GM18519 (cell line): ENCODE measurements at regions not wholly inside any gene's neighbourhood (a gene's known extent, or its start where the extent isn't known, plus 50 kb on each side); places are given as distances from the start of the nearest gene placed in this dataset.
"Not testable (repeated sequence)": the region's sequence is repeated elsewhere in the genome, so short reads cannot be mapped to it uniquely, and the experiment has no call there.

Source experiments
- ATAC-seq: cut with Tn5 transposase; IDR thresholded peaks from one replicate; pipeline ENCODE4 v1.9.1; 2021; ENCODE audit warnings: mild to moderate bottlenecking, moderate library complexity; ENCODE audit not compliant: unreplicated experiment, low FRiP score

DNA sequence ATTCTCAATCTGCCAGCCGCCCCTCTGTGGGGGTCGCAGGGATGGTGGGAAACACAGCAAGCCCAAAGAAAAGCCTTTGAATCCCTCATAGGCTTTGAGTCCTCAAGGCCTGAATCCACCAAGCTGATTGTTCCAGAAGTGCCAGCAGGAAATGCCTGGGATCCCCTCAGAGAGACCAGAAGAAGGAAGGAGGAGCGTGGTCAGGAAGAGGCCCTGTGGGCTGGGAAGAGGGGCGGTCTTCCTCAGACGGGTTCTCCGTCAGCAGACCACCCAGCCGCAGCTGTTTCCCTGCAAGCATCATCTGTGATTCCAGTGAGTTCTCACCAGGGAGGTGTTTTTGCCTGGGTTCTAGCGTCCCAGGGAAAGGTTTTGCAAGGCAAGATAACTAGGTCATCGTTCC is 190.0 kb upstream of the KLF6 start:
- no peak for ATAC-seq

DNA sequence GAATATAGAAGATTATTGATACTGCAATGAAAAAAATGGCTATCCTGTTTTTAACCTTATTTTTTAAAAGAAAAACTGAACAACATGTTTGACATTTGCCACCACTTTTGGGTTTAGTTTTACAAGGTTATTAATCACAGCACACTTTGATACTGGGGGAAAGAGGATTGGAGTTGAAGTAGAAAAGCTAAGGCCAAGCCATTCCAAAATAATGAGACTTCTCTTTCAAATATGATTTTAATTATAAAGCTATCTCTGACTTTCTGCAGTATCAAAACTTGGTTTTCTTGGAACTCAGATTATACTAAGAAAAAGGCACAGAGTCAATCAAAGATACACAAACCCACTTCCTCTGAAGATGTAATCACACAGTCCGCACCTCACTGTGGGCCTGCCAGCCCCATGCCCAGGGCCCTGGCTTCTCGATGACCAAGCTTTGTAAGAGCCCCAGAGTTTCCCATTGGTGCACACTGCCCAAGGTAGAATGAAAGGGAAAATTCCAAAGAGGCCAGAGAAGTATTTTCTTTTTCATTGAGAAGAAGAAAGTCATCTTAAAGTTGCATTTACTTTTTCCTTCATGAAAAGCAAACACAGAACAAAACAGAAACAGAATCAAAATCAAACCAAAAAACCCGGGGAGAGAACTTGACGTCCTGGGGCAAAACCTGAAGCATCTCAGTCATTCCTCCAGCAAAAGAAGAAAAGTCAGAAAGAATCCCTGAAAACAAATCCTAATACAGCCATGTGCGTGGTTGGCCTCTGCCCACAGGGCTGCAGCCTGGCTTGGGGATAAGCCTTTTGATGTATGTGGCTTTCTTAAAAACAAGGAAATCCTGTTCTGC is 187.7 kb upstream of the KLF6 start:
- ATAC-seq, result no peak

GRCh38 chr10:3971713-3972112 is 186.7 kb upstream of the KLF6 start:
- ATAC-seq, result no peak

GRCh38 chr10:3969876-3970666 is 185.1 kb upstream of the KLF6 start:
- ATAC-seq, result no peak

DNA sequence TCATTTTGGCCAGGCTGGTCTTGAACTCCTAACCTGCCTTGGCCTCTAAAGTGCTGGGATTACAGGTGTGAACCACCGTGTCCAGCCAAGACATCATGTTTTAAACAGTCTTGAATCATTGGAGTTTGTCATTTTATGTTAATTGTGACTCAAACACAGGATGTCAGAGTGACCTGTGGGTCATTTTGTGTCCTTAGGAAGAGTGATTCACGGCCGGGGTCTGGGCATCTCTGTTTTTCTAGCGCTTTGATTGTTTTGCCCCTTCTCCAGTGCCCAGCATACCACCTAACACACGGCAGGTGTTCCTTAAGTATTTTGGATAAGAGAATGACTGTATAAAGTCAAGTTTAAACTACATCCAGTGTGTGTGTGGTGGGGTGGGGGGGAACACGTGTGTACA is 183.7 kb upstream of the KLF6 start:
- no peak for ATAC-seq

- ATAC-seq, result no peak
Observed at GRCh38 chr10:3964516-3964915, 179.5 kb upstream of the KLF6 start.

DNA sequence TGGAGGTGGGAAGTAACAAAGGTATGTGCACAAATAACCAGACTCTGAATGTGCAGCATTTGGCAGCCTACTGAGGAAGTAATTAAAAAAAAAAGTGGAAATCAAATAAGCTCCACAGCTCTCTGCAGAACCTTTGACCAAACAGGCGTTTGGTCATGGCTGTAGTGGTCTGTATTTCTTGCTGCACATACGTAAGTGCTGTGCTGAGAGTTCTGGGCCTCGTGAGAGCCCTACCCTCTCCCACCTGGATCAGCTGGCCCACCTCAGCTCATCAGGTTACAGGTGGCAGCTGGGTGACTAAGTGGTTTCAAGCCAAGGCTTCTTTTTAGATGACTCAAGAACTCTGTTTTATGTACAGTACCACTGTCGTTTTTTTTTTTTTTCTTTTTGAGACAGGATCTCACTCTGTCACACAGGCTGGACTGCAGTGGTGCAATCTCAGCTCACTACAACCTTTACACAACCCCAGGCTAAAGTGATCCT is 178.2 kb upstream of the KLF6 start:
- no peak for ATAC-seq

DNA sequence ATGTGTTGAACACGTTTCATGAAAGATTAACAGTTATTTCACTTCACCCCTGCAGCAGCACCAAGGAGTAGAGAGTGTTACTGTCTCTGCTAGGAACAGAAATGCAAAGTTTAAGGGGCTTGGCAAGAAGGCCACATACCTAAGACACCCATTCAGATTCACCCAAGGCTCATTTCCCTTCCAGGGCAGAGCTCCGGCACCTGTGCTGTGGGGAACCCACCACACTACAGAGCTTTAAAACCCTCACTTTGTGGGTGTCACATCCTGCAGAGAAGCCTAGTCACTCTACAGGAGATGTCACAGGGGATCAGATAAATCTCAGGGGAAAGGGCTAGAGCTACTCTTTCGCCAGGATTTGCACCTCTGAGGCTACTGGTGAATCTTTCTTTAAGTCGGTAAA is 176.1 kb upstream of the KLF6 start:
- ATAC-seq, result peak; percentile 78

- ATAC-seq, result no peak
Observed at GRCh38 chr10:3960496-3960895, 175.5 kb upstream of the KLF6 start.

GRCh38 chr10:3959370-3960325 is 174.6 kb upstream of the KLF6 start:
- no peak for ATAC-seq

DNA sequence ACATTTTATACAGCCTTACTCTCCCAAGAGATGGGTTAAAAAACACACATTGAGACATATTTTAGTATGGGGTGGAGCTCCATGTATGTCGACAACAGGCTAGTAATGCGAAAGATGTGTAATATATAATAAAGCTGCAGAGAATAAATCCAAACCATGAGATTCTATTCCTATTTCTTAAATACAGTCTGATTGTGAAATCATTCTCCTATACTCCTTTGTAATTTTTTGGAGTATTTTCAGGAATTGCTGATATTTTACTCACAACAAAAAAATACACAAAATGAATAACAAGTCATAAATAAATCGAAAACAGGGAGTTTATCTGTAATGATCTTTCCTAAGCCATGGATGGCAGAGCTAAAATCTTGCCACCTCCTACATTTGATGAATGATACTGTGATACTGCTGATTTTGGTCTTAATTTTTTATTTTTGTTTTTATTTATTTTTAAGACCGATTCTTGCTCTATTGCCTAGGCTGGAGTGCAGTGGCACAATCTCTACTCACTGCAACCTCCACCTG is 173.5 kb upstream of the KLF6 start:
- no peak for ATAC-seq

DNA sequence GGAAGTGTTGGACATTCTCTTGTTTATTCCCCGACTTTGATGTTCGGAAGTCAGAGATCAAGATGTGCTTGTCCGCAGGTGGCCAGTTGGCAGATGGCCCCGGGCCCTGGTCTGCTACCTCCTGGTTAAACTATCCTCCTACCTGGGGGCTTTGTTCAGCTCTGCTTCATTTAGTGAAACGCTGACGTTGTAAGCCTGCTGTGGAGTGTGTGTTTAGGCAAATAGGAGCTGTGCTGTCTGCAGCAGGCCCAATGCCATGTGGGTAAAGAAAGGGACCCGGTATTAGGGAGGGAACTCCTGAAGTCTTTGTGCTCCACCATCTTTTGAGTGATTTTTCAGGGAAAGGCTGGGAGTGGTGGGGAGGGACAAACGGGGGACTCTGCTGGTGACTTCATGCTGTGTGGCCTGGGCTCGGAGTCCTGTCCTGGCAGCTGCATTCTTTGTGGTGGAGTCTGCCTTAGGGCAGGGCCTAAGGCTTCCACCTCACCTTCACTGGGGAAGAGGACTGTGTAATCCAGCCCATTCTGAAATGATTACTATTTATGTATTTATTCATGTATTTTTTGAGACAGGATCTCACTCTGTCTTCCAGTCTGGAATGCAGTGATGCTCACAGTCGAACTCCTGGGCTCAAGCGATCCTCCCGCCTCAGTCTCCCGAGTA is 171.1 kb upstream of the KLF6 start:
- ATAC-seq, result no peak

- ATAC-seq, result no peak
Observed at GRCh38 chr10:3955493-3955892, 170.5 kb upstream of the KLF6 start.

- ATAC-seq, result no peak
Observed at GRCh38 chr10:3954615-3955014, 169.6 kb upstream of the KLF6 start.

GRCh38 chr10:3954007-3954406 is 169.0 kb upstream of the KLF6 start:
- ATAC-seq, result not testable (repeated sequence)

DNA sequence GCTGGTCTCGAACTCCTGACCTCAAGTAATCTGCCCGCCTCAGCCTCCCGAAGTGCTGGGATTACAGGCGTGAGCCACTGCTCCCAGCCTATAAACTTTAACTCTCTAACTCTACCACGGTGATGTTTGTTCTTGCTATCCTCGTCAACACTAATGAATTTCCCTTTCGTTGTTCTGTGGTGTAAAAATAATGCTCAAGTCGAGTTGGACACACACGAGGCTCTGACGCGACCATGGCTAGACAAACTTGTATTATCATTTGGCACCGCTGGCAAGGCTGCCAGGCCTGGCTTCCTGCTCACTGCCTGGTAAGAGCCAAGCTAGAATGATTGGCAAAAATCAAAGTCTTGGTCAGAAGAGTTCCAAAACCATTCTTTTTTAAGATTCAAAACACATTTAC is 167.0 kb upstream of the KLF6 start:
- no peak for ATAC-seq

DNA sequence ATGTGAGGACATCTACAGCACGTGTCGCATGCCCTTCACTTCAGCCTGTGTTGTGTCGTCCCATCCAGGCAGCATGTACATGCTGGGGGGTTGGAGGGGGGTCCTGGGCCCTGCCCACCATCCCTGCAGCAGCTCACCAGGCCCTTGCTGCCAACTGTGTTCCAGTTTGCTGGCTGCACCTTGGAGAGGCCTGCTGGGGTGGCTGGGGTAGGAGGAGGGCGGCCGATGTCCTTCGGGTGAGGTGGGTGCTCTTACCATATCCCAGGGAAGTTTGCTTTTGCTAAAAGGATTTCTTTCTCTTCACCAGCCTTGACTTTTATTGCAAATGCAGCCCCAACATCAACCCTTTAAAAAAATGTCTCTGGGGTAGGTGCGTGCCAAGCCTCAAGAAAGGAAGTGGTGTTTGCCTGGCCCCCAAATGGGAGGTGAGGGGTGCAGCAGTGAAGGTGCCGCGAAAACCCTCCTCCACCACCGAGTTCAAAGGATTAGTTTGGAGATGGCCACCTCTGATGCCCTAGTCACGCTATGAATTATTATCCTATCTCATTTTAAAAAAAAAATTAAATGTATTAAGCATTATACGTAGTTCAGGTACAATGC is 165.8 kb upstream of the KLF6 start:
- ATAC-seq, result no peak

- ATAC-seq, result no peak
Observed at GRCh38 chr10:3949711-3950110, 164.7 kb upstream of the KLF6 start.

GRCh38 chr10:3948843-3949242 is 163.8 kb upstream of the KLF6 start:
- no peak for ATAC-seq
